GM12878 (cell line): ENCODE measurements at regions not wholly inside any gene's neighbourhood (a gene's known extent, or its start where the extent isn't known, plus 50 kb on each side); places are given as distances from the start of the nearest gene placed in this dataset.

Experiments
- BCLAF1 ChIP-seq: fragments of 450-650 bp; IDR thresholded peaks from 2 replicates; pipeline ENCODE4 v1.6.1; 2017; ENCODE audit warnings: antibody characterized with exemption, mild to moderate bottlenecking, moderate library complexity
- BMI1 ChIP-seq: fragments of 450-650 bp; IDR thresholded peaks from 2 replicates; pipeline ENCODE4 v1.6.1; 2016; ENCODE audit warnings: mild to moderate bottlenecking, moderate library complexity, borderline replicate concordance
- CTCF ChIP-seq, 3 experiments: IDR thresholded peaks in 2 of 3; conservative IDR thresholded peaks in 1 of 3; 2 replicates each; pipeline ENCODE4 v1.5.1; 2011; ENCODE audit warnings: low read depth in 3 of 3, low read length in 3 of 3, mild to moderate bottlenecking in 3 of 3, control low read depth in 2 of 3, moderate library complexity in 2 of 3, inconsistent platforms in 1 of 3, mixed read lengths in 1 of 3; ENCODE audit not compliant: control insufficient read depth in 2 of 3, insufficient read depth in 1 of 3; ENCODE audit errors: extremely low read depth in 1 of 3
- EZH2 ChIP-seq: IDR thresholded peaks from 2 replicates; pipeline ENCODE4 v1.6.1; 2012; ENCODE audit warnings: low read depth, mild to moderate bottlenecking, control low read depth, inconsistent platforms, low read length, borderline replicate concordance; ENCODE audit not compliant: control insufficient read depth
- FOXK2 ChIP-seq: fragments of 450-650 bp; IDR thresholded peaks from 2 replicates; pipeline ENCODE4 v1.6.1; 2017; ENCODE audit warnings: mild to moderate bottlenecking, moderate library complexity
- LARP7 ChIP-seq: fragments of 450-650 bp; IDR thresholded peaks from 2 replicates; pipeline ENCODE4 v1.6.1; 2017; ENCODE audit warnings: mild to moderate bottlenecking
- NFYB ChIP-seq: IDR thresholded peaks from 2 replicates; pipeline ENCODE4 v1.6.1; 2011; ENCODE audit warnings: low read depth, mild to moderate bottlenecking, low read length, improper control_type of control experiment, moderate library complexity; ENCODE audit not compliant: insufficient read depth
- NRF1 ChIP-seq: conservative IDR thresholded peaks from 2 replicates; pipeline ENCODE4 v1.6.1; 2011; ENCODE audit warnings: mild to moderate bottlenecking, low read depth, low read length, improper control_type of control experiment
- REST ChIP-seq: IDR thresholded peaks from 2 replicates; pipeline ENCODE4 v1.6.1; 2012; ENCODE audit warnings: mild to moderate bottlenecking, low read depth, low read length
- SUZ12 ChIP-seq: fragments of 200-600 bp; sonication (generic); IDR thresholded peaks from one replicate; pipeline ENCODE4 v1.6.1; 2018; ENCODE audit warnings: antibody characterized with exemption, mild to moderate bottlenecking; ENCODE audit not compliant: unreplicated experiment
- TCF3 ChIP-seq: IDR thresholded peaks from 2 replicates; pipeline ENCODE4 v1.6.1; 2012; ENCODE audit warnings: low read depth, mild to moderate bottlenecking, low read length, borderline replicate concordance; ENCODE audit not compliant: insufficient read depth

DNA sequence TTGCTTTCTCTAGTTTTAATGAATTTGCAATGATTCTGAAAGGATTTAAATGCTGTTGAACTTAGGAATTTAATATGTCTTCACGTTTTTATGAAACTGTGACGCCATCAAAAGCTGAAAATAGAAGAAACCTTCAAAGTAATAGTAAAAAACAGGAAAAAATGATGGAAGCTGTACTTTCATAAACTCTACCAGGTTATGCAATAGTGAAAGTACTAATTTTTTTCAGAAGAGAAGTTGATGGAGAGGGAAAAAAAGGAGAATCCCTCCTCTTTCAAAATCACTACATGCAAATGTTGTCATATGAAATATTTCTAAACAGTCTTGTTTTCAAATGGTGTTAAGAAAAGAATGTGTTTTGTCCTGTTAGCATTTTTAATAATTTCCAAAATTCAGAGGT is 73.6 kb downstream of the ZNF330 start:
- TF ChIP-seq NFYB (no peak), LARP7 (no peak), SUZ12 (no peak), BMI1 (no peak), TCF3 (no peak), NRF1 (no peak), BCLAF1 (no peak), REST (no peak), CTCF (IDR thresholded peaks at IDR 0.05 in 2 of 3, conservative IDR thresholded peaks at IDR 0.05 in 1 of 3; ENCODE audit: control insufficient read depth in 2 of 3, extremely low read depth in 1 of 3, insufficient read depth in 1 of 3, low read depth in 3 of 3, low read length in 3 of 3) (no peak), FOXK2 (no peak), EZH2 (no peak)
